GM20000 (cell line): ENCODE measurements at regions not wholly inside any gene's neighbourhood (a gene's known extent, or its start where the extent isn't known, plus 50 kb on each side); places are given as distances from the start of the nearest gene placed in this dataset.

Experiments used
- DNase-seq: peaks from one replicate; pipeline ENCODE4 v3.0.0; 2012; ENCODE audit warnings: low spot score
- CTCF ChIP-seq: IDR thresholded peaks from 2 replicates; pipeline ENCODE4 v1.5.1; 2012; ENCODE audit warnings: mild to moderate bottlenecking, control low read depth; ENCODE audit errors: extremely low read depth, missing control alignments

- peak; percentile 27 for DNase-seq
- peak; percentile 68 for TF ChIP-seq CTCF
These were observed 56.5 kb upstream of the CREB1 start for GRCh38 chr2:207473049-207473930.

- no peak for DNase-seq
- TF ChIP-seq CTCF = no peak
These were observed 55.9 kb upstream of the CREB1 start for GRCh38 chr2:207473931-207474235.

- DNase-seq = peak; percentile 39
- TF ChIP-seq CTCF = no peak
These were observed 54.8 kb upstream of the CREB1 start for GRCh38 chr2:207474863-207475485.

GRCh38 chr2:207475546-207475945, 54.2 kb upstream of the CREB1 start:
- TF ChIP-seq CTCF = no peak
- no peak for DNase-seq

- TF ChIP-seq CTCF = no peak
- no peak for DNase-seq
These were observed 51.9 kb upstream of the CREB1 start for GRCh38 chr2:207477896-207478295.

GRCh38 chr2:207478572-207478971, 51.2 kb upstream of the CREB1 start:
- no peak for DNase-seq
- no peak for TF ChIP-seq CTCF

- DNase-seq = no peak
- no peak for TF ChIP-seq CTCF
These were observed 50.5 kb upstream of the CREB1 start for GRCh38 chr2:207479198-207479785.
